ENCODE measurements at regions not wholly inside any gene's neighbourhood (a gene's known extent, or its start where the extent isn't known, plus 50 kb on each side); places are given as distances from the start of the nearest gene placed in this dataset.

GRCh38 chrX:40511258-40511657, 69.5 kb upstream of the ATP6AP2 start:
- TF ChIP-seq, protein P1, sequence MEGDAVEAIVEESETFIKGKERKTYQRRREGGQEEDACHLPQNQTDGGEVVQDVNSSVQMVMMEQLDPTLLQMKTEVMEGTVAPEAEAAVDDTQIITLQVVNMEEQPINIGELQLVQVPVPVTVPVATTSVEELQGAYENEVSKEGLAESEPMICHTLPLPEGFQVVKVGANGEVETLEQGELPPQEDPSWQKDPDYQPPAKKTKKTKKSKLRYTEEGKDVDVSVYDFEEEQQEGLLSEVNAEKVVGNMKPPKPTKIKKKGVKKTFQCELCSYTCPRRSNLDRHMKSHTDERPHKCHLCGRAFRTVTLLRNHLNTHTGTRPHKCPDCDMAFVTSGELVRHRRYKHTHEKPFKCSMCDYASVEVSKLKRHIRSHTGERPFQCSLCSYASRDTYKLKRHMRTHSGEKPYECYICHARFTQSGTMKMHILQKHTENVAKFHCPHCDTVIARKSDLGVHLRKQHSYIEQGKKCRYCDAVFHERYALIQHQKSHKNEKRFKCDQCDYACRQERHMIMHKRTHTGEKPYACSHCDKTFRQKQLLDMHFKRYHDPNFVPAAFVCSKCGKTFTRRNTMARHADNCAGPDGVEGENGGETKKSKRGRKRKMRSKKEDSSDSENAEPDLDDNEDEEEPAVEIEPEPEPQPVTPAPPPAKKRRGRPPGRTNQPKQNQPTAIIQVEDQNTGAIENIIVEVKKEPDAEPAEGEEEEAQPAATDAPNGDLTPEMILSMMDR (IDR thresholded peaks at IDR 0.05): no peak
- no peak for TF ChIP-seq POLR2AphosphoS5 (IDR thresholded peaks at IDR 0.05)
